HCT116 (cell line): ENCODE measurements at regions not wholly inside any gene's neighbourhood (a gene's known extent, or its start where the extent isn't known, plus 50 kb on each side); places are given as distances from the start of the nearest gene placed in this dataset.

ENCODE experiments used
- ATAC-seq: fragments of 200-7000 bp; cut with Tn5 transposase; 2 replicates; pipeline ENCODE4 v1.9.1; 2020; ENCODE audit warnings: mild to moderate bottlenecking, moderate library complexity
- BruUV-seq: library from RNA; stranded (reverse); fragments of 400-500 nt; replicated peaks from 2 replicates; lab custom pipeline; 2021; lab: Mats Ljungman, UMichigan
- CTCF ChIA-PET: fragments of 300-600 bp; sonication (Branson Sonifier 250); formaldehyde crosslinking; loops from one replicate; lab custom pipeline; 2021; ENCODE audit warnings: antibody characterized with exemption; lab: Charles Lee
- POLR2A ChIA-PET: fragments of 300-600, 350-600 bp; sonication (Branson Sonifier 250); formaldehyde crosslinking; loops from one replicate; lab custom pipeline; 2021; ENCODE audit warnings: antibody characterized with exemption; lab: Charles Lee
- RAD21 ChIA-PET, 2 experiments: fragments of 300-600 bp; sonication (Branson Sonifier 250); formaldehyde crosslinking; loops; one replicate each; lab custom pipeline; 2023; ENCODE audit warnings: low total read pairs in 2 of 2; ENCODE audit not compliant: uncharacterized antibody in 2 of 2, unreplicated experiment in 2 of 2, low non-redundant PET in 1 of 2; lab: Charles Lee
- DNase-seq: peaks from one replicate; pipeline ENCODE4 v3.0.0-alpha.2; 2010; ENCODE audit warnings: low read depth, low spot score
- H2AFZ ChIP-seq: fragments of 200-600 bp; shearing (Covaris generic), sonication (generic); 2 replicates; pipeline ENCODE4 v1.6.1; 2017; ENCODE audit warnings: low read depth, mixed run types, mixed read lengths, antibody characterized with exemption, low read length; ENCODE audit not compliant: poor library complexity, severe bottlenecking
- H3K27ac ChIP-seq: 2 replicates; pipeline ENCODE4 v1.5.1; 2012; ENCODE audit warnings: low read depth, low read length
- H3K27me3 ChIP-seq: fragments of 200-600 bp; sonication (generic); 2 replicates; pipeline ENCODE4 v1.6.1; 2016; ENCODE audit warnings: mixed run types, low read length, mixed read lengths; ENCODE audit not compliant: insufficient read depth
- H3K36me3 ChIP-seq, 2 experiments: fragments of 200-500 bp in 1 of 2; fragments of 200-600 bp in 1 of 2; sonication (Bioruptor generic) in 1 of 2; sonication (generic) in 1 of 2; 2 replicates each; pipeline versions ENCODE4 v1.5.1 to v1.6.1; 2014 to 2016; ENCODE audit warnings: low read length in 2 of 2, inconsistent platforms in 1 of 2, mixed read lengths in 1 of 2, mixed run types in 1 of 2; ENCODE audit not compliant: insufficient read depth in 2 of 2, control insufficient read depth in 1 of 2
- H3K4me1 ChIP-seq, 2 experiments: fragments of 200-600 bp in 1 of 2; sonication (generic) in 1 of 2; 2 replicates each; pipeline versions ENCODE4 v1.5.1 to v1.6.1; 2012 to 2017; ENCODE audit warnings: low read length in 2 of 2, inconsistent platforms in 1 of 2, mild to moderate bottlenecking in 1 of 2, mixed read lengths in 1 of 2, mixed run types in 1 of 2, moderate library complexity in 1 of 2; ENCODE audit not compliant: insufficient read depth in 2 of 2, control insufficient read depth in 1 of 2
- H3K4me2 ChIP-seq: fragments of 200-600 bp; sonication (generic); 2 replicates; pipeline ENCODE4 v1.6.1; 2017; ENCODE audit warnings: mixed run types, low read length, mixed read lengths
- H3K4me3 ChIP-seq, 2 experiments: fragments of 200-600 bp in 1 of 2; sonication (generic) in 1 of 2; replicated peaks in 1 of 2; 2 replicates each; pipeline ENCODE4 v1.5.1; 2011 to 2016; ENCODE audit warnings: low read length in 2 of 2, control low read depth in 1 of 2, low read depth in 1 of 2, mild to moderate bottlenecking in 1 of 2, mixed read lengths in 1 of 2, mixed run types in 1 of 2
- H3K79me2 ChIP-seq: fragments of 200-600 bp; sonication (generic); 2 replicates; pipeline ENCODE4 v1.6.1; 2017; ENCODE audit warnings: mild to moderate bottlenecking, mixed run types, low read length, moderate library complexity, mixed read lengths; ENCODE audit not compliant: insufficient read depth
- H3K9ac ChIP-seq: fragments of 200-600 bp; sonication (generic); 2 replicates; pipeline ENCODE4 v1.6.1; 2016; ENCODE audit warnings: low read length, mixed read lengths
- H3K9me2 ChIP-seq: fragments of 200-600 bp; sonication (generic), shearing (Covaris generic); 2 replicates; pipeline ENCODE4 v1.6.1; 2017; ENCODE audit warnings: mixed run types, mild to moderate bottlenecking, moderate library complexity; ENCODE audit not compliant: insufficient read depth
- H3K9me3 ChIP-seq, 2 experiments: fragments of 200-500 bp in 1 of 2; fragments of 200-600 bp in 1 of 2; sonication (Bioruptor generic) in 1 of 2; sonication (generic) in 1 of 2; 2 replicates each; pipeline ENCODE4 v1.6.1; 2014 to 2017; ENCODE audit warnings: low read length in 2 of 2, mixed read lengths in 2 of 2, inconsistent platforms in 1 of 2, low read depth in 1 of 2, mild to moderate bottlenecking in 1 of 2, mixed run types in 1 of 2, moderate library complexity in 1 of 2; ENCODE audit not compliant: control insufficient read depth in 1 of 2, insufficient read depth in 1 of 2
- H4K20me1 ChIP-seq: fragments of 200-600 bp; sonication (generic), shearing (Covaris generic); 2 replicates; pipeline ENCODE4 v1.6.1; 2017; ENCODE audit warnings: mixed run types, mild to moderate bottlenecking, moderate library complexity; ENCODE audit not compliant: insufficient read depth
- CBX3 ChIP-seq: IDR thresholded peaks from 2 replicates; pipeline ENCODE4 v1.6.1; 2012; ENCODE audit warnings: low read depth
- CEBPB ChIP-seq: IDR thresholded peaks from 2 replicates; pipeline ENCODE4 v1.6.1; 2012; ENCODE audit warnings: low read depth
- CTCF ChIP-seq, 3 experiments: fragments of 200-600 bp in 1 of 3; sonication (generic) in 1 of 3; IDR thresholded peaks in 2 of 3; conservative IDR thresholded peaks in 1 of 3; 2 replicates each; pipeline ENCODE4 v1.5.1; 2012 to 2017; ENCODE audit warnings: low read depth in 2 of 3, low read length in 2 of 3, antibody characterized with exemption in 1 of 3, borderline replicate concordance in 1 of 3, control low read depth in 1 of 3, mild to moderate bottlenecking in 1 of 3, mixed read lengths in 1 of 3, mixed run types in 1 of 3, moderate library complexity in 1 of 3; ENCODE audit not compliant: insufficient read depth in 1 of 3
- EZH2 ChIP-seq: fragments of 200-600 bp; sonication (generic); IDR thresholded peaks from 2 replicates; pipeline ENCODE4 v1.6.1; 2017; ENCODE audit warnings: antibody characterized with exemption, mixed run types
- EZH2phosphoT487 ChIP-seq: fragments of 200-600 bp; IDR thresholded peaks from 2 replicates; pipeline ENCODE4 v1.6.1; 2018; ENCODE audit warnings: antibody characterized with exemption, borderline replicate concordance
- POLR2A ChIP-seq: IDR thresholded peaks from 2 replicates; pipeline ENCODE4 v1.7.0; 2011; ENCODE audit warnings: borderline replicate concordance; ENCODE audit not compliant: insufficient read depth, insufficient read length; ENCODE audit errors: extremely low read depth
- POLR2AphosphoS5 ChIP-seq: IDR thresholded peaks from 2 replicates; pipeline ENCODE4 v1.6.1; 2011; ENCODE audit warnings: mild to moderate bottlenecking, low read depth, low read length, moderate library complexity
- RAD21 ChIP-seq: IDR thresholded peaks from 2 replicates; pipeline ENCODE4 v1.6.1; 2012; ENCODE audit warnings: low read depth, mild to moderate bottlenecking
- REST ChIP-seq: IDR thresholded peaks from 2 replicates; pipeline ENCODE4 v1.6.1; 2012; ENCODE audit warnings: low read depth
- SIN3A ChIP-seq: IDR thresholded peaks from 2 replicates; pipeline ENCODE4 v1.6.1; 2012; ENCODE audit warnings: low read depth
- SP1 ChIP-seq: IDR thresholded peaks from 2 replicates; pipeline ENCODE4 v1.6.1; 2012; ENCODE audit warnings: low read depth
- SRF ChIP-seq: IDR thresholded peaks from 2 replicates; pipeline ENCODE4 v1.6.1; 2012; ENCODE audit warnings: low read depth
- TCF7L2 ChIP-seq: IDR thresholded peaks from 2 replicates; pipeline ENCODE4 v1.7.0; 2011; ENCODE audit warnings: borderline replicate concordance, inconsistent platforms; ENCODE audit not compliant: insufficient read depth, insufficient read length; ENCODE audit errors: extremely low read depth
- YY1 ChIP-seq: IDR thresholded peaks from 2 replicates; pipeline ENCODE4 v1.6.1; 2011; ENCODE audit warnings: low read length, low read depth, moderate library complexity, mild to moderate bottlenecking; ENCODE audit not compliant: insufficient replicate concordance; ENCODE audit errors: extremely low read depth
- intact Hi-C: fragments of 100-400 bp; cut with micrococcal nuclease; formaldehyde crosslinking; loops from 2 replicates; pipeline ENCODE4 v1.10.0; 2022
- TF ChIP-seq, protein P1 (sequence below): IDR thresholded peaks from 2 replicates; pipeline ENCODE4 v1.6.1; 2012
- TF ChIP-seq, protein P2 (sequence below): IDR thresholded peaks from 2 replicates; pipeline ENCODE4 v1.6.1; 2011; ENCODE audit warnings: mild to moderate bottlenecking, low read length, moderate library complexity; ENCODE audit not compliant: insufficient replicate concordance; ENCODE audit errors: extremely low read depth

GRCh38 chr18:76018210-76018609 is 476.8 kb downstream of the ZNF516 start:
- no peak overlapping the region for H3K4me3 ChIP-seq
- POLR2A ChIA-PET: no interaction called here
- H3K79me2 ChIP-seq: no peaks in the 10 kb centered on the region
- H3K27me3 ChIP-seq: no peaks in the 10 kb centered on the region
- H3K4me2 ChIP-seq: no peak overlapping the region
- no peaks in the 10 kb centered on the region for H3K36me3 ChIP-seq
- no peak overlapping the region for H2AFZ ChIP-seq
- H3K9me2 ChIP-seq: no peaks in the 10 kb centered on the region
- H3K27ac ChIP-seq: no peak overlapping the region
- CTCF ChIA-PET: no interaction called here
- H3K4me1 ChIP-seq: no peaks in the 10 kb centered on the region
- intact Hi-C loops: no loop called here
- RAD21 ChIA-PET: no interaction called here
- H3K9ac ChIP-seq: no peak overlapping the region
- ATAC-seq (no peak), DNase-seq (no peak)
- H3K9me3 ChIP-seq: no peaks in the 10 kb centered on the region
- no peaks in the 10 kb centered on the region for H4K20me1 ChIP-seq
- no TSS peak for BruUV-seq
- TF ChIP-seq POLR2AphosphoS5 (no peak), POLR2A (no peak), CBX3 (no peak), SIN3A (no peak), TCF7L2 (no peak), SP1 (no peak), REST (no peak), SRF (no peak), YY1 (no peak), CTCF (IDR thresholded peaks at IDR 0.05 in 2 of 3, conservative IDR thresholded peaks at IDR 0.05 in 1 of 3; ENCODE audit: borderline replicate concordance in 1 of 3, insufficient read depth in 1 of 3, low read depth in 2 of 3, low read length in 2 of 3) (no peak), CEBPB (no peak), EZH2 (no peak), RAD21 (no peak), EZH2phosphoT487 (no peak)
- TF ChIP-seq, protein P1, sequence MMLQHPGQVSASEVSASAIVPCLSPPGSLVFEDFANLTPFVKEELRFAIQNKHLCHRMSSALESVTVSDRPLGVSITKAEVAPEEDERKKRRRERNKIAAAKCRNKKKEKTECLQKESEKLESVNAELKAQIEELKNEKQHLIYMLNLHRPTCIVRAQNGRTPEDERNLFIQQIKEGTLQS: no peak
- TF ChIP-seq, protein P2, sequence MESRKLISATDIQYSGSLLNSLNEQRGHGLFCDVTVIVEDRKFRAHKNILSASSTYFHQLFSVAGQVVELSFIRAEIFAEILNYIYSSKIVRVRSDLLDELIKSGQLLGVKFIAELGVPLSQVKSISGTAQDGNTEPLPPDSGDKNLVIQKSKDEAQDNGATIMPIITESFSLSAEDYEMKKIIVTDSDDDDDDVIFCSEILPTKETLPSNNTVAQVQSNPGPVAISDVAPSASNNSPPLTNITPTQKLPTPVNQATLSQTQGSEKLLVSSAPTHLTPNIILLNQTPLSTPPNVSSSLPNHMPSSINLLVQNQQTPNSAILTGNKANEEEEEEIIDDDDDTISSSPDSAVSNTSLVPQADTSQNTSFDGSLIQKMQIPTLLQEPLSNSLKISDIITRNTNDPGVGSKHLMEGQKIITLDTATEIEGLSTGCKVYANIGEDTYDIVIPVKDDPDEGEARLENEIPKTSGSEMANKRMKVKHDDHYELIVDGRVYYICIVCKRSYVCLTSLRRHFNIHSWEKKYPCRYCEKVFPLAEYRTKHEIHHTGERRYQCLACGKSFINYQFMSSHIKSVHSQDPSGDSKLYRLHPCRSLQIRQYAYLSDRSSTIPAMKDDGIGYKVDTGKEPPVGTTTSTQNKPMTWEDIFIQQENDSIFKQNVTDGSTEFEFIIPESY: no peak
